GM19043 (cell line): ENCODE measurements at regions not wholly inside any gene's neighbourhood (a gene's known extent, or its start where the extent isn't known, plus 50 kb on each side); places are given as distances from the start of the nearest gene placed in this dataset.

Experiments
- ATAC-seq: cut with Tn5 transposase; IDR thresholded peaks from one replicate; pipeline ENCODE4 v1.9.1; 2021; ENCODE audit warnings: low read depth; ENCODE audit not compliant: unreplicated experiment

DNA sequence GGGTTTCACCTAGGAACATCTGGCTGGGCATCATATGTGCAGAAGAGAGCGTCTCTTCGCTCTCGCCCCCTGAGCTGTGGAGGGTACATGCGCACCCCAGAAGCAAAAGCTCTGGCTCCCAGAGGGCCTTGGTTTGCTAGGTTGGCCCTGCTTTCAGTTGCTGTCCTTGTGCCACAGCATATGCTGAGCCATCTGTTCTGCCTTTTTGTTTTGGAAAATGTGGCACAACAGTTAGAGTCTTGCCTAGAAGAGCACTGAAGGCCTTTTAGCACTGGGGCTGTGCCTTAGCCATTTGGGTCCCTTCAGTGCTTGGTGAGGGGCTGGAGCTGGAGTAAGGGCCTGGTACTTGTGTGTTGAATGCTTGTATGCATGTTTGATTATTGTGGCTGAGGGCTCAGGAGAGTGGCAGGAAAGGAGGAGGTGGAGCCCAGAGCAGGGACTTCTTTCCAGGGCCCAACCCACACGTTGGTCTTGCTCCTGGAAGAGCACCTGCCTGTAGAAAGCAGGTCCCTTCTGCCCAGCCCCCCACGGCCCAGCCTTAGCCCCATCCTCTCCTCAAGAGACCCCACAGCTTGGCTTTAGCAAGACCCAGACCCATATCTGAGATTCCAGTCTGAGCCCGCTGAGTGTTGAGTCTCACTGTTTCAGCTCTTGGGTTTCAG, 113.7 kb downstream of the SLC25A47 start:
- no peak for ATAC-seq

DNA sequence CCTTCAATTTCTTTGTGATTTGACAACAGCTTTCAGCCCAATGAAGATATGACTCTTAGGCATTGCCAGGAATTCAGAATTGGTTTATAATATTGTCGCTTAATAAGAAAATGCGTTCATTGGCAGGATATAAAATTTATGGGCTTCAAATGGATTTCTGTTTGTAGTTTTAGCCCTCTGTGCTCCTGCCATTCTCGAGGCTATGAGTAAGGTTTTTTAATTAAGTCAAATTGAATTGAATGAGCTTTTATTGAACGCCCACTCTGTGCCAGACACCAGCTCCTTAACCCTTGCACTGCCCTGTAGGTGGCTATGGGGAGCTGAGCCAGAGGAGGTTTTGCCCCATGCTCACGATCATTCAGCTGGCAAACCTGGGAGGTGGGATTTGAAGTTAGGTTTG, 115.1 kb downstream of the SLC25A47 start:
- no peak for ATAC-seq

DNA sequence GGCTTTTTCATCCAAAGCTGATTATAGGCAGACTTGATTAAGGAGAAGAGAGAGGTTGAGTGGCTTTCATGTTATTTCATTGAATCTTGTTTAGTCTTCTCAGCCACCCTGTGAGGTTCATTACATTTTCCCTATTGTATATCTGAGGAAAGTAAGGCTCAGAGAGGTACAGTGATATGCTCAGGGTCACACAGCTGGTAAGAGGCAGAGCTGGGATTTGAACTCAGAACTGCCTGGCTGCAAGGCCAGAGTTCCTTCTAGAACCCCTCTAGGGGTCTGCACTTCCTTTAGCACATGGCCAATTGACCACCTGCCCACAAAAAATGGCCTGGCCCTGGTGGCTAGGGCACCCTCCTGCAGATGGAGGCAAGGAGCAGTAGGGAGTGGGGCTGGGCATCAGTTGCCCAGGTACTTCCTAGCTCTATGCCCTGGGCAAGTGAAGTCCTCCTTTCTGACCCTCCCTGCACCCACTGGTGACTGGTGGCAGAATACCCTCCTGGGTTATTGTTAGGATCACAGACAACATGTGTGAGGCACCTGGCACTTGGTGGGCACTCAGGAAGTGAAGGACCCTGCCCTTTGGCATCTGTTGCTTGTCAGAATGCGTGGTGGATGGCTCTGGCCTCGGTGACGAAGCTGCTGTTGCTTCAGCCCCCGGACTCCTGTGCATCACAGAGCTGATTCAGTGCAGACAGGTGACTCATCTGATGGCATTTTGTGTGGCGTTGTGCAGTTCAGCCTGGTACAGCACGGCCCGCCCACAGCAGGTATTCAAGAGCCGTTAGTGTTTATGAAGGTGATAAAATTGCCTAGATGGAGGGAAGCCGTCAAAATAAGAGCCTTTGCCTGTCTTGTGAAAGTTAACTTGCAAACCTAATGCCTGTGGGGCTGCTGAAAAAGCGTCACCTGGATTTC, 115.8 kb downstream of the SLC25A47 start:
- no peak for ATAC-seq

- ATAC-seq: no peak
Observed at GRCh38 chr14:100439781-100440180, 116.6 kb downstream of the SLC25A47 start.

DNA sequence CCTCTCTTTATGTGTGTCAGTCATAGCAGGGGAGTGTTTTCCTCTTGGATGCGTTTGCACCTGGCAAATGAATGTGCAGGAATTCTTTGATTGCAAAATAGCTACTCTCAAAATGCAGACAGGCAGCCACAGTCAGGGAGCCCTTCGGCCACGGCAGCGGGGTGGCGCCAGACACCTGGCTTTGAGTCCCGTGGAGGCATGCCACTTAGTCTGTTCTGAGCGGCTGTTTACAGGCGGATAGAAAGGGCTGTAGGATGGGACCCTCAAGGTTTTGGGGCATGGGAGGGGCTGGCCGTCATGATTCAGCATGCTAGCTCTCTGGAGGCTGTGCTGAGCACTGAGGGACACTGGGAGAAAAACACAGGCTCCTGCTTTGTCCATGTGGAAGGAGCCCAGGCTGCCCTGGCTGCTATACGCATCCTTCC, 117.1 kb downstream of the SLC25A47 start:
- ATAC-seq: no peak

- no peak for ATAC-seq
Observed at GRCh38 chr14:100440758-100441203, 117.6 kb downstream of the SLC25A47 start.

DNA sequence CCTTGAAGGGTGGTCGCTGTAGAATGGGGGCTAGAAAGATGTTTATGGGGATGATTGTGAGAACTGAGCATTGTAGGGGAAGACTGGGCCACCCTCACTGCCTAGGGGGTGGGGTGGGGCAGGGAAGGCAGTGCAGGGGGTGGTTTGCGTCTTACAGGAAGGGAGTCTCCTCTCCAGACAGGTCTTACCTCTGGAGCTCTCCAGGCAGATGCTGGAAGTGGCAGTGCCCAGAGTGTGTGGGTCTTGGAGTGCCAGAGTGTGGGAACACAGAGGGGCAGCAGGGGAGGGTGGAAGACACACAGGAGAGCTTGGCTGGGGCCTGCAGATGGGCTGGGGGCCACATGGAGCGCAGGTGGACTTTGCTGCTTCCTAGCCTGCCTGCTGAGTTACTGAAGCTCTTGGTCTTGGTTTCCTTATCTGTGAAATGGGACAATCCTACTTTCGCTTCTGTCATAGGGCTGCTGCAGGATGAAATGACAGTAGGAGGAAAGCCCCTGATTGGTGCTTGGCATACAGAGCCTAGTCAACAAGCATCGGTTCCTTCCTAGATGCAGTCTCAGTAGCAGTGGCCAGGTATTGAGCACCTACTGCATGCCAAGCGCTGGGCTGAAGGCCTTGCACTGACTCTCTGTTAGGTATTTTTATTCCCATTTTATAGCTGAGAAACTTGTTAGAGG, 118.3 kb downstream of the SLC25A47 start:
- ATAC-seq: no peak

- ATAC-seq: no peak
Observed at GRCh38 chr14:100442036-100442435, 118.9 kb downstream of the SLC25A47 start.

- ATAC-seq: no peak
Observed at GRCh38 chr14:100442498-100443490, 119.7 kb downstream of the SLC25A47 start.

GRCh38 chr14:100443603-100444002, 120.5 kb downstream of the SLC25A47 start:
- no peak for ATAC-seq

DNA sequence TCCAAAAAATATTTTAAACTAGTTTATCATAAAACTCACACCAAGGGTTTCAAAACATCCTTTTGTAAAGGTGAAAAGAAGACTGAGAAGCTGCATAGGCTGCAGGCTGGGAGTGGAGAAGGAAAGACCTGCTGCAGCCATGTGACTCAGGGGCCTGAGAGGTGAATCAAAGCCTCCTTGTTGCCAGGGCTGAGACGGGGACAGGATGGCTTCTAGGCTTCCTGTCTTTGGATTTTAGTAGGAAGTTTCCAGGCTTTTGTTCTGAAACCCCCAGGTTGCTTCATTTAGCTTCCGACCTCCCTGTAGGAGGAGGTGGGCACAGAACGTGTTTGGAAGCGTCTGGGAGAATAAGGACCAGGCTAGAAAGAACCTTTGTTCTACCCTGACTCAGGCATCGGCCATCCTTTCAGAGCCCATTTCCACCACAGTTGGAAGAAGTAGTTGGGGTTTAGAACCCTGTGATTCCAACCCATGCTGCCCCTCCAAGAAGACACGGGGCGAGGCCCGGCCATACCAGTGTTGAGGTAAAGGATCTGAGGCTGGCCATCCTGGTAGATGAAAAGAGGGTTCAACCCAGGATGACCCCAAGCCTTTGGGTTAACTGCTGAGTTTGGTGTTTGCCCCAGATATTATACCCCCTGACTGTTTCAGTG, 122.4 kb downstream of the SLC25A47 start:
- no peak for ATAC-seq

DNA sequence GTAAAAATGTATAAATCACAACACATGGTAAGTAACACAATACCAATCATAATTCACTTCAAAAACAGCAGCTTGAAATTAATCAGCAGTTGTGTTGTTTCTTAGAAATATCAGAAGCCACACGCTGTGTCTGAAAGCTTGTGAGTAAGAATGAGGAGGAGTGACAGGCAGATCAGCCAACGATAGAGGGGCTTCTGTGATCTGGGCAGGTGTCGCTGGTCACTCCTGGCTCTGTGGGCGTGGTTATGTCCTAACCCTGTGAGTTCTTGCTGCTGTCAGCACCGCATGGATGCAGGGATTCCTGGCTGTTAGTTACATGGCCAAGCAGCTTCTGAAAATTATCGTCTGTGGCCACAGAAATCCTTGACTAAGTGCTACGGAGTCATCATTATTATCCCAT, 123.4 kb downstream of the SLC25A47 start:
- ATAC-seq: no peak

DNA sequence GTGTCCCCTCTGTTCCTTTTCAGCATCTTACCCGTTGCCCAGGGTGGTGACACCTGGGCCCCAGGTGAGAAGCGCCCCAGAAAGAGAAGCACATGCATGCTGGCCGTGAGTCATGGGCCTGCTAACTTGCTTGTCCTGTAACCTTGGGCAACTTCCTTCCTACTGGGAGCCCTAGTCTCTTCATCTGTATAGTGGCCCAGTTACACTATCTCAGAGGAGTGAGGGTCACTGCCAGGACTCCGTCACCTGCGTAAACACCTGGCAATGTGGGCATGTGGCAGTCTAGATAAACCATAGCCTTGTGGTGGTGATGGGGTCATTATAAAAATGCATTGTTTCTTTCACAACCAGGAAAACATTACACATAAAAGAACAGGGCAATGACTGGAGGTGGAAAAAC, 125.2 kb downstream of the SLC25A47 start:
- ATAC-seq: no peak

DNA sequence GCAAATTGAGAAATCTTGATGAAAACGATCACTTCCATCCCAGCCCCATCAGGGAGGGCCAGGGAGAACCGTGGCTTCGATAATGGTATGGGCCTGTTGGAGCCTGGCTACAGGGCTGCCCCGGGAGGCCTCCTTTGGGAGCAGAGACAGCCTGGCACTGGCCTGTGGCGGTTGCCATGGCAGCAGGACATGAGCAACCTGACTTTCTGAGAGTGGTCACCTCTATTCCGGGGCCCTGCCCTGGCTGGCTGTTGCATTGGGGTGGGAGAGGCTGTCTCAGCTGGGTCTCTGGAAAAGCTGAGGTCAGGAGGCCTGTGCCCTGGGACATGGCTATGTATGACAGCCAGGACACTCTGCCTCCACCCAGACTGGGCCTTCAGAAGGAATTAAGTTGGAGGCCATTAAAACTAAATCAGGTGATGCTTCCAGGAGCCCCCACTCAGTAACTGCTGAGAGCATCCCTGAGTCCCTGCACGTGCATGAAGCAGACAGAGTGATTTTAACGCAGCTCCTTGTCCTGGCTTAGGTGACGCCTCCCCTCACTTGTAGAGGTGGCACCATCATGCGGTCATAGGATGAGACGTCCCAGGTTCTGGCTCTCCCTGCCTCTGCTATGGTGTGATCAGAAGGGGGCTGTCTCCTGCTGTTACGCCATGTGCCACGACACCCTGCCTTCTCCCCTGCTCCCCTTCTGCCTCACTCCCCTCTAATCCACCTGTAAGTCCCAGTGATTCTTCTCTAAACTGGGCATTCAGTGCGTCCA, 126.3 kb downstream of the SLC25A47 start:
- no peak for ATAC-seq

DNA sequence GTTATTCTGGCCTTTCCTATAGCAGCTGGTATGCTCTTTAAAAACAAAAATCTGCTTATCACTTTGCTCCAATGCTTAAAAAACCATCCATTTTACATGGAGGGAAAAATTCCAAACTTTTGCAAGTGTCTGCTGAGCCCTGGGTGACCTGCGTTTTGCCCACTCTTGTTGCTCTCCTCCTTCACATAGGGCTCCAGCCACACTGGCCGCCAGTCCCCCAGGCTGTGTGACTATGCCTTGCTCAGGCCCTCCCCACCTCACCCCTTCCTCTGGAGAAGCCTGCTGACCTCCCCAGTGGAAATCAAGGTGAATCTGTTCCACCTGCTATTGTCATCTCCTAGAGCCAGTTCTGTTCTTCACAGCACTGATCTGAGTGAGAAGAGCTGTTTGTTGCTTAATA, 126.9 kb downstream of the SLC25A47 start:
- ATAC-seq: no peak

- ATAC-seq: no peak
Observed at GRCh38 chr14:100450736-100451135, 127.6 kb downstream of the SLC25A47 start.

- no peak for ATAC-seq
Observed at GRCh38 chr14:100451264-100451663, 128.1 kb downstream of the SLC25A47 start.

- no peak for ATAC-seq
Observed at GRCh38 chr14:100453930-100454329, 130.8 kb downstream of the SLC25A47 start.

DNA sequence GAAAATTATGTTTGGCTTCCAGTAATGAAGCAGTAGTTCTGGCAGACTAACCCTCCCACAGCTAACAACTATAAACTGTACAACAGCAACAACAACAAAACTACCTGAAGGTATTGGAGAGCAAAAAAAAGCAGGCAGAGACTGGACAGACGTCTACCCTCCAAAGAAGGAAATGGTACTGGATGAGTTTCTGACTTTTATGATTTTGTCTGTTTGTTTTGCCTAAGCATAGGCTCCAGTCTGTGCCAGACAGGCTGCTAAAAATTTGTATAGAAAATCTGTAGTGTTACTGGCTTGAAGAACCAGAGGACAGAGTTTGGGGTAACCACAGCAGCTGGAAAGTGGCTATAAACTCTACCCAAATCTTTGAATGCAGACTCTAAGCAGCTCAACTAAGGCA, 131.3 kb downstream of the SLC25A47 start:
- ATAC-seq: no peak
